ENCODE measurements at regions not wholly inside any gene's neighbourhood (a gene's known extent, or its start where the extent isn't known, plus 50 kb on each side); places are given as distances from the start of the nearest gene placed in this dataset.

GRCh38 chr11:134905517-134905916 is 493.5 kb upstream of the B3GAT1 start:
- TF ChIP-seq CTCF (IDR thresholded peaks at IDR 0.05) (no peak), POLR2AphosphoS5 (IDR thresholded peaks at IDR 0.05; ENCODE audit: low read depth, low read length) (no peak), SIN3A (IDR thresholded peaks at IDR 0.05; ENCODE audit: borderline replicate concordance, insufficient read depth, low read depth, low read length) (no peak)
- TF ChIP-seq, protein P1, sequence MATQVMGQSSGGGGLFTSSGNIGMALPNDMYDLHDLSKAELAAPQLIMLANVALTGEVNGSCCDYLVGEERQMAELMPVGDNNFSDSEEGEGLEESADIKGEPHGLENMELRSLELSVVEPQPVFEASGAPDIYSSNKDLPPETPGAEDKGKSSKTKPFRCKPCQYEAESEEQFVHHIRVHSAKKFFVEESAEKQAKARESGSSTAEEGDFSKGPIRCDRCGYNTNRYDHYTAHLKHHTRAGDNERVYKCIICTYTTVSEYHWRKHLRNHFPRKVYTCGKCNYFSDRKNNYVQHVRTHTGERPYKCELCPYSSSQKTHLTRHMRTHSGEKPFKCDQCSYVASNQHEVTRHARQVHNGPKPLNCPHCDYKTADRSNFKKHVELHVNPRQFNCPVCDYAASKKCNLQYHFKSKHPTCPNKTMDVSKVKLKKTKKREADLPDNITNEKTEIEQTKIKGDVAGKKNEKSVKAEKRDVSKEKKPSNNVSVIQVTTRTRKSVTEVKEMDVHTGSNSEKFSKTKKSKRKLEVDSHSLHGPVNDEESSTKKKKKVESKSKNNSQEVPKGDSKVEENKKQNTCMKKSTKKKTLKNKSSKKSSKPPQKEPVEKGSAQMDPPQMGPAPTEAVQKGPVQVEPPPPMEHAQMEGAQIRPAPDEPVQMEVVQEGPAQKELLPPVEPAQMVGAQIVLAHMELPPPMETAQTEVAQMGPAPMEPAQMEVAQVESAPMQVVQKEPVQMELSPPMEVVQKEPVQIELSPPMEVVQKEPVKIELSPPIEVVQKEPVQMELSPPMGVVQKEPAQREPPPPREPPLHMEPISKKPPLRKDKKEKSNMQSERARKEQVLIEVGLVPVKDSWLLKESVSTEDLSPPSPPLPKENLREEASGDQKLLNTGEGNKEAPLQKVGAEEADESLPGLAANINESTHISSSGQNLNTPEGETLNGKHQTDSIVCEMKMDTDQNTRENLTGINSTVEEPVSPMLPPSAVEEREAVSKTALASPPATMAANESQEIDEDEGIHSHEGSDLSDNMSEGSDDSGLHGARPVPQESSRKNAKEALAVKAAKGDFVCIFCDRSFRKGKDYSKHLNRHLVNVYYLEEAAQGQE (IDR thresholded peaks at IDR 0.05; ENCODE audit: insufficient read depth in 1 of 2, low read depth in 2 of 2, low read length in 1 of 2) = no peak

Measured in Panc1 (cell line).